ENCODE measurements at regions not wholly inside any gene's neighbourhood (a gene's known extent, or its start where the extent isn't known, plus 50 kb on each side); places are given as distances from the start of the nearest gene placed in this dataset.

DNA sequence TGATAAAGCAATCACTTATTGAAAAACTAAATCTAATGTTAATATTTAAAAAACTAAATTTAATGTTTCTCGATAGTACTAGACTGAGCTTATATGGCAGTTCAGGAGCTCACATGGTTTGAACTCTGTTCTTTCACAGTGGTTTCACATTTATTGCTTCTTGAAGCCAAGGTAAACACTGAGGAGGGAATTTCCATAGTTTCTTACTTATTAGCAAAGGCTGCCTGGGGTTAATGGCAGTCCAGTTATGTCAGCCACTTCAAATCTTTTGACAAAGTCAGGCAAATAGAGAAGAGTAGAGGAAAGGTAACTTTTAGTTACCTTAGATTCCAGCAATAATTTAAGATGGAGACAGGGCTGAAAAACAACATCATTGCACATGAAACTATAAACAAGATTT, 831.5 kb downstream of the ROBO2 start:
- Histone ChIP-seq H3K27me3 (ENCODE audit: control insufficient read depth in 1 of 2, insufficient read depth in 2 of 2, low read length in 2 of 2) (no peaks in the 10 kb centered on the region), H3K4me2 (ENCODE audit: low read depth, low read length) (no peak overlapping the region), H3K4me3 (replicated peaks in 1 of 3; ENCODE audit: insufficient read depth in 1 of 3, low read depth in 2 of 3, low read length in 3 of 3) (no peak overlapping the region), H3K9ac (ENCODE audit: insufficient read depth, low read depth, low read length) (no peak overlapping the region), H3K4me1 (ENCODE audit: insufficient read depth, low read length) (no peaks in the 10 kb centered on the region), H4K20me1 (ENCODE audit: insufficient read depth, low read length) (no peaks in the 10 kb centered on the region), H3K9me3 (ENCODE audit: low read length) (no peaks in the 10 kb centered on the region), H3K36me3 (replicated peaks in 1 of 2; ENCODE audit: control insufficient read depth in 1 of 2, insufficient read depth in 2 of 2, low read length in 2 of 2) (no peaks in the 10 kb centered on the region), H3K27ac (ENCODE audit: extremely low read length, insufficient read depth, low read length) (no peak overlapping the region), H2AFZ (ENCODE audit: low read length) (no peak overlapping the region), H3K79me2 (ENCODE audit: insufficient read depth, low read length) (no peaks in the 10 kb centered on the region)
- intact Hi-C loops (cut with micrococcal nuclease; ENCODE audit: unreplicated experiment) (no loop called here), in situ Hi-C loops (cut with HindIII; ENCODE audit: extremely low pct_ligation_motif_present, low pct_unique_long_range_greater_than_20kb) (no loop called here)
- 44% methylated on average over 1 of the region's 1 CpG for WGBS (ENCODE audit: low lambda C conversion rate)
- FAIRE-seq (no peak), DNase-seq (ENCODE audit: low spot score) (no peak), ATAC-seq (no peak)
- no TSS peak for BruUV-seq (replicated peaks)
- POLR2A ChIA-PET, result no interaction called here
- CTCF ChIA-PET (ENCODE audit: low intra/inter-chr PET ratio, low total read pairs), result no interaction called here
- TF ChIP-seq, protein P1, sequence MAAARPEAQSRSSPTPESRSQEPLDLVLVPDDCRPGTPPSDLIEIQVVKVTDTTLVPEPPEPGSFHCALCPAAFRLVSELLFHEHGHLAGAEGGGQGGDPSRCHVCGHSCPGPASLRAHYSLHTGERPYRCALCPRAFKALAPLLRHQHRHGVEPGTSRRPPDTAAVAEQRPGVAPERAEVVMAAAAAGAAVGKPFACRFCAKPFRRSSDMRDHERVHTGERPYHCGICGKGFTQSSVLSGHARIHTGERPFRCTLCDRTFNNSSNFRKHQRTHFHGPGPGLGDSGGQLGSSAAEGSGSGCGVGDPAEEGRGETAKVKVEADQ (CRISPR knock-in tag; IDR thresholded peaks at IDR 0.05; ENCODE audit: borderline replicate concordance), result no peak
- no peak for TF ChIP-seq RAD51 (IDR thresholded peaks at IDR 0.05; ENCODE audit: borderline replicate concordance)
- no peak for TF ChIP-seq GABPA (IDR thresholded peaks at IDR 0.05; ENCODE audit: low read depth, low read length)
- TF ChIP-seq GABPA (CRISPR knock-in tag; IDR thresholded peaks at IDR 0.05; ENCODE audit: low read depth), result no peak
- TF ChIP-seq, protein P2, sequence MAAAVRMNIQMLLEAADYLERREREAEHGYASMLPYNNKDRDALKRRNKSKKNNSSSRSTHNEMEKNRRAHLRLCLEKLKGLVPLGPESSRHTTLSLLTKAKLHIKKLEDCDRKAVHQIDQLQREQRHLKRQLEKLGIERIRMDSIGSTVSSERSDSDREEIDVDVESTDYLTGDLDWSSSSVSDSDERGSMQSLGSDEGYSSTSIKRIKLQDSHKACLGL (CRISPR knock-in tag; IDR thresholded peaks at IDR 0.05), result no peak

DNA sequence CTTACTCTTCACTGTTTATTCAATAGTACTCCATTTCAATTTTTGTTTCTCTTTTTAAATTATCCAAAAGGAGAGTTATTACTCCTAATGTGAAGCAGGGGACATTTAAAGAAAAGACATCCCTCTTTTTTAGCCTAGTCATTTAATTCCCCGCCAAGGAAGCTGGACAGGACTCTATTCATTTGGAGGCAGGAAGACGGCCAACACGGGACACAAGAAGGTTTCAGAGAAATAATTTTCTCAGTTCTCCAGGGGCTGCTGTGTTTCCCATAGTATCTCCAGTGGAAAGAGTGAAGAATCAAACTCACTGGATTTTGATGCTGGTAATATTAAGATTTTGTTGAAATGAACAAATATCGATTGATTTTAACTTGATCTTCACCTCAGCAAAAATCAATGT, 833.7 kb downstream of the ROBO2 start:
- Histone ChIP-seq H3K27me3 (ENCODE audit: control insufficient read depth in 1 of 2, insufficient read depth in 2 of 2, low read length in 2 of 2) (no peaks in the 10 kb centered on the region), H2AFZ (ENCODE audit: low read length) (no peak overlapping the region), H3K4me1 (ENCODE audit: insufficient read depth, low read length) (no peaks in the 10 kb centered on the region), H4K20me1 (ENCODE audit: insufficient read depth, low read length) (no peaks in the 10 kb centered on the region), H3K79me2 (ENCODE audit: insufficient read depth, low read length) (no peaks in the 10 kb centered on the region), H3K27ac (ENCODE audit: extremely low read length, insufficient read depth, low read length) (no peak overlapping the region), H3K36me3 (replicated peaks in 1 of 2; ENCODE audit: control insufficient read depth in 1 of 2, insufficient read depth in 2 of 2, low read length in 2 of 2) (no peaks in the 10 kb centered on the region), H3K4me2 (ENCODE audit: low read depth, low read length) (no peak overlapping the region), H3K9me3 (ENCODE audit: low read length) (no peaks in the 10 kb centered on the region), H3K9ac (ENCODE audit: insufficient read depth, low read depth, low read length) (no peak overlapping the region), H3K4me3 (replicated peaks in 1 of 3; ENCODE audit: insufficient read depth in 1 of 3, low read depth in 2 of 3, low read length in 3 of 3) (no peak overlapping the region)
- POLR2A ChIA-PET, result no interaction called here
- CTCF ChIA-PET (ENCODE audit: low intra/inter-chr PET ratio, low total read pairs), result no interaction called here
- in situ Hi-C loops (cut with HindIII; ENCODE audit: extremely low pct_ligation_motif_present, low pct_unique_long_range_greater_than_20kb), result no loop called here
- ATAC-seq (no peak), FAIRE-seq (no peak), DNase-seq (ENCODE audit: low spot score) (no peak)
- intact Hi-C loops (cut with micrococcal nuclease; ENCODE audit: unreplicated experiment), result no loop called here
- 1% methylated on average over 4 of the region's 4 CpGs for WGBS (ENCODE audit: low lambda C conversion rate)
- no TSS peak for BruUV-seq (replicated peaks)
- TF ChIP-seq ZNF317 (CRISPR knock-in tag; IDR thresholded peaks at IDR 0.05), result no peak
- TF ChIP-seq, protein P3, sequence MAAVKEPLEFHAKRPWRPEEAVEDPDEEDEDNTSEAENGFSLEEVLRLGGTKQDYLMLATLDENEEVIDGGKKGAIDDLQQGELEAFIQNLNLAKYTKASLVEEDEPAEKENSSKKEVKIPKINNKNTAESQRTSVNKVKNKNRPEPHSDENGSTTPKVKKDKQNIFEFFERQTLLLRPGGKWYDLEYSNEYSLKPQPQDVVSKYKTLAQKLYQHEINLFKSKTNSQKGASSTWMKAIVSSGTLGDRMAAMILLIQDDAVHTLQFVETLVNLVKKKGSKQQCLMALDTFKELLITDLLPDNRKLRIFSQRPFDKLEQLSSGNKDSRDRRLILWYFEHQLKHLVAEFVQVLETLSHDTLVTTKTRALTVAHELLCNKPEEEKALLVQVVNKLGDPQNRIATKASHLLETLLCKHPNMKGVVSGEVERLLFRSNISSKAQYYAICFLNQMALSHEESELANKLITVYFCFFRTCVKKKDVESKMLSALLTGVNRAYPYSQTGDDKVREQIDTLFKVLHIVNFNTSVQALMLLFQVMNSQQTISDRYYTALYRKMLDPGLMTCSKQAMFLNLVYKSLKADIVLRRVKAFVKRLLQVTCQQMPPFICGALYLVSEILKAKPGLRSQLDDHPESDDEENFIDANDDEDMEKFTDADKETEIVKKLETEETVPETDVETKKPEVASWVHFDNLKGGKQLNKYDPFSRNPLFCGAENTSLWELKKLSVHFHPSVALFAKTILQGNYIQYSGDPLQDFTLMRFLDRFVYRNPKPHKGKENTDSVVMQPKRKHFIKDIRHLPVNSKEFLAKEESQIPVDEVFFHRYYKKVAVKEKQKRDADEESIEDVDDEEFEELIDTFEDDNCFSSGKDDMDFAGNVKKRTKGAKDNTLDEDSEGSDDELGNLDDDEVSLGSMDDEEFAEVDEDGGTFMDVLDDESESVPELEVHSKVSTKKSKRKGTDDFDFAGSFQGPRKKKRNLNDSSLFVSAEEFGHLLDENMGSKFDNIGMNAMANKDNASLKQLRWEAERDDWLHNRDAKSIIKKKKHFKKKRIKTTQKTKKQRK (IDR thresholded peaks at IDR 0.05; ENCODE audit: low read length), result no peak
- TF ChIP-seq GTF2F1 (IDR thresholded peaks at IDR 0.05; ENCODE audit: low read length), result no peak
- TF ChIP-seq, protein P4, sequence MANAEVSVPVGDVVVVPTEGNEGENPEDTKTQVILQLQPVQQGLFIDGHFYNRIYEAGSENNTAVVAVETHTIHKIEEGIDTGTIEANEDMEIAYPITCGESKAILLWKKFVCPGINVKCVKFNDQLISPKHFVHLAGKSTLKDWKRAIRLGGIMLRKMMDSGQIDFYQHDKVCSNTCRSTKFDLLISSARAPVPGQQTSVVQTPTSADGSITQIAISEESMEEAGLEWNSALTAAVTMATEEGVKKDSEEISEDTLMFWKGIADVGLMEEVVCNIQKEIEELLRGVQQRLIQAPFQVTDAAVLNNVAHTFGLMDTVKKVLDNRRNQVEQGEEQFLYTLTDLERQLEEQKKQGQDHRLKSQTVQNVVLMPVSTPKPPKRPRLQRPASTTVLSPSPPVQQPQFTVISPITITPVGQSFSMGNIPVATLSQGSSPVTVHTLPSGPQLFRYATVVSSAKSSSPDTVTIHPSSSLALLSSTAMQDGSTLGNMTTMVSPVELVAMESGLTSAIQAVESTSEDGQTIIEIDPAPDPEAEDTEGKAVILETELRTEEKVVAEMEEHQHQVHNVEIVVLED (CRISPR knock-in tag; IDR thresholded peaks at IDR 0.05; ENCODE audit: borderline replicate concordance), result no peak
- no peak for TF ChIP-seq ZZZ3 (CRISPR knock-in tag; IDR thresholded peaks at IDR 0.05; ENCODE audit: borderline replicate concordance)
- TF ChIP-seq ZSCAN25 (CRISPR knock-in tag; IDR thresholded peaks at IDR 0.05), result no peak
- TF ChIP-seq ZFP62 (CRISPR knock-in tag; IDR thresholded peaks at IDR 0.05), result no peak
- TF ChIP-seq SP140L (CRISPR knock-in tag; IDR thresholded peaks at IDR 0.05; ENCODE audit: borderline replicate concordance), result no peak
- TF ChIP-seq ZNF790 (CRISPR knock-in tag; IDR thresholded peaks at IDR 0.05; ENCODE audit: borderline replicate concordance), result no peak
